ENCODE measurements at regions not wholly inside any gene's neighbourhood (a gene's known extent, or its start where the extent isn't known, plus 50 kb on each side); places are given as distances from the start of the nearest gene placed in this dataset.

GRCh38 chr10:125262920-125263319 is 102.6 kb upstream of the CTBP2 start:
- Histone ChIP-seq H3K27ac (ENCODE audit: low read depth, low read length, poor library complexity, severe bottlenecking) (no peak overlapping the region), H3K27me3 (replicated peaks; ENCODE audit: insufficient read depth, low read depth, low read length, poor library complexity) (no peaks in the 10 kb centered on the region)
- CTCF ChIA-PET, result no interaction called here

GRCh38 chr10:125262409-125262808 is 102.0 kb upstream of the CTBP2 start:
- ChIA-PET POLR2A (ENCODE audit: low non-redundant PET) (no interaction called here), CTCF (no interaction called here)
- Histone ChIP-seq H3K27me3 (replicated peaks; ENCODE audit: insufficient read depth, low read depth, low read length, poor library complexity) (no peaks in the 10 kb centered on the region), H3K4me3 (ENCODE audit: low read depth, low read length, poor library complexity, severe bottlenecking) (no peak overlapping the region), H3K27ac (ENCODE audit: low read depth, low read length, poor library complexity, severe bottlenecking) (no peak overlapping the region), H3K9me3 (ENCODE audit: low read depth, low read length, poor library complexity, severe bottlenecking) (no peaks in the 10 kb centered on the region), H3K4me1 (ENCODE audit: insufficient read depth, low read length, poor library complexity, severe bottlenecking) (no peaks in the 10 kb centered on the region), H3K36me3 (ENCODE audit: insufficient read depth, low read length, poor library complexity, severe bottlenecking) (no peaks in the 10 kb centered on the region)
- intact Hi-C loops (cut with micrococcal nuclease; ENCODE audit: unreplicated experiment), result no loop called here
- no TSS peak for BruUV-seq (replicated peaks)
- DNase-seq (ENCODE audit: low spot score), result no peak
- TF ChIP-seq EZH2 (IDR thresholded peaks at IDR 0.05; ENCODE audit: borderline replicate concordance, low read depth, low read length, poor library complexity, severe bottlenecking), result no peak
- TF ChIP-seq CTCF (conservative IDR thresholded peaks at IDR 0.05; ENCODE audit: low read depth, low read length), result no peak

More at GRCh38 chr10:125262920-125263319, 102.6 kb upstream of the CTBP2 start:
- DNase-seq (ENCODE audit: low spot score), result no peak
- POLR2A ChIA-PET (ENCODE audit: low non-redundant PET), result no interaction called here
- Histone ChIP-seq H3K9me3 (ENCODE audit: low read depth, low read length, poor library complexity, severe bottlenecking) (no peaks in the 10 kb centered on the region), H3K4me1 (ENCODE audit: insufficient read depth, low read length, poor library complexity, severe bottlenecking) (no peaks in the 10 kb centered on the region), H3K4me3 (ENCODE audit: low read depth, low read length, poor library complexity, severe bottlenecking) (no peak overlapping the region), H3K36me3 (ENCODE audit: insufficient read depth, low read length, poor library complexity, severe bottlenecking) (no peaks in the 10 kb centered on the region)
- intact Hi-C loops (cut with micrococcal nuclease; ENCODE audit: unreplicated experiment), result no loop called here
- TF ChIP-seq CTCF (conservative IDR thresholded peaks at IDR 0.05; ENCODE audit: low read depth, low read length), result no peak
- TF ChIP-seq EZH2 (IDR thresholded peaks at IDR 0.05; ENCODE audit: borderline replicate concordance, low read depth, low read length, poor library complexity, severe bottlenecking), result no peak
- no TSS peak for BruUV-seq (replicated peaks)

GRCh38 chr10:125261491-125262186 is 101.3 kb upstream of the CTBP2 start:
- intact Hi-C loops (cut with micrococcal nuclease; ENCODE audit: unreplicated experiment), result no loop called here
- DNase-seq (ENCODE audit: low spot score), result no peak
- H3K27ac ChIP-seq (ENCODE audit: low read depth, low read length, poor library complexity, severe bottlenecking), result no peak overlapping the region

More at GRCh38 chr10:125261491-125262186, 101.3 kb upstream of the CTBP2 start:
- TF ChIP-seq EZH2 (IDR thresholded peaks at IDR 0.05; ENCODE audit: borderline replicate concordance, low read depth, low read length, poor library complexity, severe bottlenecking) (no peak), CTCF (conservative IDR thresholded peaks at IDR 0.05; ENCODE audit: low read depth, low read length) (no peak)
- H3K4me3 ChIP-seq (ENCODE audit: low read depth, low read length, poor library complexity, severe bottlenecking), result no peak overlapping the region
- ChIA-PET POLR2A (ENCODE audit: low non-redundant PET) (no interaction called here), CTCF (no interaction called here)
- H3K9me3 ChIP-seq (ENCODE audit: low read depth, low read length, poor library complexity, severe bottlenecking), result no peaks in the 10 kb centered on the region
- no TSS peak for BruUV-seq (replicated peaks)
- H3K4me1 ChIP-seq (ENCODE audit: insufficient read depth, low read length, poor library complexity, severe bottlenecking), result no peaks in the 10 kb centered on the region
- no peaks in the 10 kb centered on the region for H3K27me3 ChIP-seq (replicated peaks; ENCODE audit: insufficient read depth, low read depth, low read length, poor library complexity)
- no peaks in the 10 kb centered on the region for H3K36me3 ChIP-seq (ENCODE audit: insufficient read depth, low read length, poor library complexity, severe bottlenecking)
